GM23248 (cell line): ENCODE measurements at regions not wholly inside any gene's neighbourhood (a gene's known extent, or its start where the extent isn't known, plus 50 kb on each side); places are given as distances from the start of the nearest gene placed in this dataset.

Experiments
- EZH2 ChIP-seq: fragments of 200-600 bp; sonication (generic); IDR thresholded peaks from 2 replicates; pipeline ENCODE4 v1.6.1; 2018; ENCODE audit warnings: antibody characterized with exemption, mild to moderate bottlenecking; ENCODE audit not compliant: insufficient read depth, poor library complexity, severe bottlenecking
- EZH2phosphoT487 ChIP-seq: fragments of 200-600 bp; sonication (generic); IDR thresholded peaks from 2 replicates; pipeline ENCODE4 v1.6.1; 2018; ENCODE audit warnings: antibody characterized with exemption, moderate library complexity, mild to moderate bottlenecking, low read depth; ENCODE audit not compliant: insufficient read depth

- no peak for TF ChIP-seq EZH2phosphoT487
- no peak for TF ChIP-seq EZH2
Measured at GRCh38 chr9:546797-547223, 294.7 kb upstream of the DMRT1 start.
